ENCODE measurements at regions not wholly inside any gene's neighbourhood (a gene's known extent, or its start where the extent isn't known, plus 50 kb on each side); places are given as distances from the start of the nearest gene placed in this dataset.
A peak's percentile ranks its signal among the peaks of the same experiment; 100 is the strongest.
"Not testable (repeated sequence)": the region's sequence is repeated elsewhere in the genome, so short reads cannot be mapped to it uniquely, and the experiment has no call there.

DNA sequence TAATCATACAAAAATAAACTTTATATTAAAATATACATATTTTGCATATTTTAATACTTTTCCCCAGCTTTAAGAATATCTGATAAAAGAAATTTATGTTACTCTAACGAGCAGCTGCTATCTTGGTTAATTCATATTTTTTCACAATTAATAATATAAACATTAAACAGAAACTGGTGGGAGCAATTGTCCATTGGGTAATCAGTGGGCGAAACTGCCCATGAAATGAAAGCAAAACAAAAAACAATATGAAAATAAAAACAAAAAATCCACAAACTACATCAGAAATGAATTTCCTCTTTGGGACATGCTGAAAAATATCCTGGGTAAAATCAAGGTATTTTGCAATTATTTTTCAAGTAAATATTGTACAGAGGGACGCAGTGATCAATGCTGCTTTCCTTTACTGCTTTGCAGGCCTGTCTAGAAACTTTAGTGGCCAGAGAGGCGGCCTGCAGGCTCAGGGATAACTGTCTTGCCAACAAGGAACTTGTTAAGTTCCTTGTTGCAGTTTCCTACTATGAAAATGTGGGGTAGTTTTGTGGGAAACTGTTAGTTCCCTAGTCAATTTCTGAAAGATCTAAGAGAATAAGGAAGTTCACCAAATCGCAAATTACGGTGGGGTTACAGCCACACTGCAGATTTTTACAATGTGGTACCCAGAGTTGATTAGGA lies 309.0 kb upstream of the PLGLB2 start:
- H3K36me3 ChIP-seq (ENCODE audit: control insufficient read depth, insufficient read depth, low read length); H3K9me3 ChIP-seq; H3K4me1 ChIP-seq; POLR2A ChIA-PET; H3K27ac Mint-ChIP-seq (ENCODE audit: unreplicated experiment); H3K27me3 Mint-ChIP-seq (ENCODE audit: insufficient read depth, unreplicated experiment); intact Hi-C loops (cut with micrococcal nuclease; ENCODE audit: unreplicated experiment); H3K36me3 Mint-ChIP-seq (ENCODE audit: insufficient read depth, unreplicated experiment); H3K9me3 Mint-ChIP-seq (ENCODE audit: unreplicated experiment); CTCF ChIA-PET; DNase-seq; H3K4me3 ChIP-seq (ENCODE audit: low read depth, low read length); H3K4me1 Mint-ChIP-seq (ENCODE audit: low read depth, unreplicated experiment); H3K4me3 Mint-ChIP-seq (ENCODE audit: unreplicated experiment); H3K27me3 ChIP-seq (replicated peaks; ENCODE audit: control insufficient read depth, insufficient read depth, low read length); BruUV-seq (replicated peaks): not testable (repeated sequence)

DNA sequence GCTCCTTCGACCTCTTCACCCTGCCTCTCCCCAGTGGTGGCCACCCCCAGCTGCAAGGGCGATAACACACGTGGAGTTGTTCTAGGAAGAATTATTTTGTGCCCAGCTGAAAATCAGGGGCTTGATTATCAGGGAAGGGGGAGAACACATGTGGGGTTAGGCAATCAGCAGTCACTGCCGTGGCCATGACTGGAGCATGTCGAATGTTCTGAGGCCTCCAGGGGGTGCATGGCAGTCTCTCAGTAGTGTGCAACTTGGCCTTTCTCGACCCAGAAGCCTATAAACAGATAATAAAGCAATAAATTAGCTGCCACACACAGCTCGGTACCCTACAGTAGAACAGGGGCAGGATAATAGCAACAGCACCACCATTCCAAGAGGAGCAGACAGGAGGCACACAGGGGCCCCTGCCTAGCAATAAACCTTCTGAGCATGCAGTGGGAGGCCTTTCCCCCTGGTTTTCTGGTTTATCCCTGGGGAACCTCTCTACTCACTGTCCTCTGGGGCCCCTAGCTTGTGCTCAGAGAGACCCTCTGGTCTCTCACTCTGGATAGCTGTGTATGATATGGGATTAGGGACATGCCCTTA lies 308.2 kb upstream of the PLGLB2 start:
- H3K36me3 Mint-ChIP-seq (ENCODE audit: insufficient read depth, unreplicated experiment); H3K4me3 ChIP-seq (ENCODE audit: low read depth, low read length); POLR2A ChIA-PET; H3K27me3 Mint-ChIP-seq (ENCODE audit: insufficient read depth, unreplicated experiment); H3K4me1 Mint-ChIP-seq (ENCODE audit: low read depth, unreplicated experiment); H3K4me3 Mint-ChIP-seq (ENCODE audit: unreplicated experiment); intact Hi-C loops (cut with micrococcal nuclease; ENCODE audit: unreplicated experiment); H3K9me3 Mint-ChIP-seq (ENCODE audit: unreplicated experiment); H3K27ac Mint-ChIP-seq (ENCODE audit: unreplicated experiment); H3K4me1 ChIP-seq; BruUV-seq (replicated peaks); CTCF ChIA-PET; H3K9me3 ChIP-seq; H3K36me3 ChIP-seq (ENCODE audit: control insufficient read depth, insufficient read depth, low read length); H3K27me3 ChIP-seq (replicated peaks; ENCODE audit: control insufficient read depth, insufficient read depth, low read length): not testable (repeated sequence)
- peak in 1 of 2 experiments; percentile 45 for DNase-seq
- peak; percentile 2 to 36 for TF ChIP-seq CTCF (IDR thresholded peaks at IDR 0.05; ENCODE audit: insufficient read depth in 1 of 2, low read depth in 1 of 2, low read length in 1 of 2, severe bottlenecking in 1 of 2, unreplicated experiment in 1 of 2)

DNA sequence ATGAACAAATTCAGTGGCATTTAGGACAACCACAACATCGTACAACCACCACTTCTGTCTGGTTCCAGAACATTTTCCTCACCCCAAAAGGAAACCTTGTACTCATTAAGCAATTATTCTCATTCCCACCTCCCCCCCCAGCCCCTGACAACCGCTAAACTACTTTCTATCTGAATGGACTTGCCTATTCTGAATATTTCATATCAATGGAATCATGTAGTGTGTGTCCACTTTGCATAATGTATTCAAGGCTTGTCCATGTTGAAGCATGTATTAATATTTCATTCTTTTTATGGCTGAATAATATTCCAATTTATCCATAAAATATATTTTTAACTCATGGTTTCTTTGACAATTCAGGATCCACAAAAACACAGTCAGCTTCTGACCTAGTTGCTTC lies 307.2 kb upstream of the PLGLB2 start:
- H3K36me3 Mint-ChIP-seq (ENCODE audit: insufficient read depth, unreplicated experiment); H3K9me3 ChIP-seq; DNase-seq; H3K27me3 Mint-ChIP-seq (ENCODE audit: insufficient read depth, unreplicated experiment); intact Hi-C loops (cut with micrococcal nuclease; ENCODE audit: unreplicated experiment); H3K9me3 Mint-ChIP-seq (ENCODE audit: unreplicated experiment); POLR2A ChIA-PET; H3K36me3 ChIP-seq (ENCODE audit: control insufficient read depth, insufficient read depth, low read length); H3K27me3 ChIP-seq (replicated peaks; ENCODE audit: control insufficient read depth, insufficient read depth, low read length); H3K4me1 ChIP-seq; H3K27ac Mint-ChIP-seq (ENCODE audit: unreplicated experiment); BruUV-seq (replicated peaks); H3K4me3 Mint-ChIP-seq (ENCODE audit: unreplicated experiment); H3K4me1 Mint-ChIP-seq (ENCODE audit: low read depth, unreplicated experiment); H3K4me3 ChIP-seq (ENCODE audit: low read depth, low read length); CTCF ChIA-PET: not testable (repeated sequence)

- H3K27me3 ChIP-seq (replicated peaks; ENCODE audit: control insufficient read depth, insufficient read depth, low read length); H3K9me3 Mint-ChIP-seq (ENCODE audit: unreplicated experiment); CTCF ChIA-PET; H3K4me1 ChIP-seq; BruUV-seq (replicated peaks); H3K36me3 ChIP-seq (ENCODE audit: control insufficient read depth, insufficient read depth, low read length); POLR2A ChIA-PET; H3K4me1 Mint-ChIP-seq (ENCODE audit: low read depth, unreplicated experiment); DNase-seq; H3K27ac Mint-ChIP-seq (ENCODE audit: unreplicated experiment); H3K9me3 ChIP-seq; H3K36me3 Mint-ChIP-seq (ENCODE audit: insufficient read depth, unreplicated experiment); intact Hi-C loops (cut with micrococcal nuclease; ENCODE audit: unreplicated experiment); H3K4me3 ChIP-seq (ENCODE audit: low read depth, low read length); H3K27me3 Mint-ChIP-seq (ENCODE audit: insufficient read depth, unreplicated experiment); H3K4me3 Mint-ChIP-seq (ENCODE audit: unreplicated experiment): not testable (repeated sequence)
Observed at GRCh38 chr2:87441375-87441774, 306.5 kb upstream of the PLGLB2 start.

- BruUV-seq (replicated peaks); H3K4me1 ChIP-seq; H3K36me3 ChIP-seq (ENCODE audit: control insufficient read depth, insufficient read depth, low read length); H3K27me3 Mint-ChIP-seq (ENCODE audit: insufficient read depth, unreplicated experiment); intact Hi-C loops (cut with micrococcal nuclease; ENCODE audit: unreplicated experiment); H3K27me3 ChIP-seq (replicated peaks; ENCODE audit: control insufficient read depth, insufficient read depth, low read length); DNase-seq; H3K4me1 Mint-ChIP-seq (ENCODE audit: low read depth, unreplicated experiment); CTCF ChIA-PET; H3K4me3 ChIP-seq (ENCODE audit: low read depth, low read length); H3K9me3 Mint-ChIP-seq (ENCODE audit: unreplicated experiment); H3K36me3 Mint-ChIP-seq (ENCODE audit: insufficient read depth, unreplicated experiment); H3K27ac Mint-ChIP-seq (ENCODE audit: unreplicated experiment); H3K4me3 Mint-ChIP-seq (ENCODE audit: unreplicated experiment); POLR2A ChIA-PET; H3K9me3 ChIP-seq: not testable (repeated sequence)
Observed at GRCh38 chr2:87442983-87443577, 304.8 kb upstream of the PLGLB2 start.

- H3K27ac Mint-ChIP-seq (ENCODE audit: unreplicated experiment); H3K36me3 ChIP-seq (ENCODE audit: control insufficient read depth, insufficient read depth, low read length); H3K27me3 ChIP-seq (replicated peaks; ENCODE audit: control insufficient read depth, insufficient read depth, low read length); H3K4me1 ChIP-seq; H3K4me3 Mint-ChIP-seq (ENCODE audit: unreplicated experiment); H3K4me3 ChIP-seq (ENCODE audit: low read depth, low read length); H3K9me3 ChIP-seq; DNase-seq; intact Hi-C loops (cut with micrococcal nuclease; ENCODE audit: unreplicated experiment); BruUV-seq (replicated peaks); POLR2A ChIA-PET; H3K27me3 Mint-ChIP-seq (ENCODE audit: insufficient read depth, unreplicated experiment); H3K36me3 Mint-ChIP-seq (ENCODE audit: insufficient read depth, unreplicated experiment); H3K4me1 Mint-ChIP-seq (ENCODE audit: low read depth, unreplicated experiment); CTCF ChIA-PET; H3K9me3 Mint-ChIP-seq (ENCODE audit: unreplicated experiment): not testable (repeated sequence)
Observed at GRCh38 chr2:87444951-87445350, 302.9 kb upstream of the PLGLB2 start.
